GM21786 (cell line): ENCODE measurements at regions not wholly inside any gene's neighbourhood (a gene's known extent, or its start where the extent isn't known, plus 50 kb on each side); places are given as distances from the start of the nearest gene placed in this dataset.

Experiments used
- ATAC-seq: cut with Tn5 transposase; IDR thresholded peaks from one replicate; pipeline ENCODE4 v1.9.1; 2021; ENCODE audit not compliant: unreplicated experiment

GRCh38 chr3:9301091-9301490 lies 51.6 kb upstream of the SRGAP3 start:
- no peak for ATAC-seq

GRCh38 chr3:9301798-9302197 lies 52.4 kb upstream of the SRGAP3 start:
- ATAC-seq = no peak

- peak; percentile 97 for ATAC-seq
Observed at GRCh38 chr3:9302425-9303181, 53.2 kb upstream of the SRGAP3 start.

- ATAC-seq = no peak
Observed at GRCh38 chr3:9308298-9308990, 54.4 kb upstream of the THUMPD3 start.

GRCh38 chr3:9310043-9310442 lies 52.8 kb upstream of the THUMPD3 start:
- no peak for ATAC-seq

GRCh38 chr3:9311228-9311627 lies 51.6 kb upstream of the THUMPD3 start:
- ATAC-seq = no peak
